Osteocyte (in vitro differentiated cells): ENCODE measurements at regions not wholly inside any gene's neighbourhood (a gene's known extent, or its start where the extent isn't known, plus 50 kb on each side); places are given as distances from the start of the nearest gene placed in this dataset.

Experiments
- DNase-seq: peaks from one replicate; pipeline ENCODE4 v3.0.0; 2021; ENCODE audit warnings: mixed read lengths; ENCODE audit not compliant: unreplicated experiment; ENCODE audit errors: extremely low spot score
- H3K27ac Mint-ChIP-seq: one replicate; pipeline ENCODE4 v1.8.0; 2021; ENCODE audit warnings: mild to moderate bottlenecking, mixed read lengths; ENCODE audit not compliant: unreplicated experiment
- H3K27me3 Mint-ChIP-seq: one replicate; pipeline ENCODE4 v1.8.0; 2021; ENCODE audit warnings: mixed read lengths; ENCODE audit not compliant: unreplicated experiment
- H3K36me3 Mint-ChIP-seq: one replicate; pipeline ENCODE4 v1.8.0; 2021; ENCODE audit warnings: mixed read lengths; ENCODE audit not compliant: unreplicated experiment
- H3K4me1 Mint-ChIP-seq: one replicate; pipeline ENCODE4 v1.8.0; 2021; ENCODE audit warnings: mixed read lengths; ENCODE audit not compliant: unreplicated experiment
- H3K4me3 Mint-ChIP-seq: one replicate; pipeline ENCODE4 v1.8.0; 2021; ENCODE audit warnings: mild to moderate bottlenecking, moderate library complexity, mixed read lengths; ENCODE audit not compliant: unreplicated experiment
- H3K9me3 Mint-ChIP-seq: one replicate; pipeline ENCODE4 v1.8.0; 2021; ENCODE audit warnings: mixed read lengths; ENCODE audit not compliant: unreplicated experiment
- TF ChIP-seq, protein P1 (sequence below): fragments of 200-600 bp; sonication (generic); IDR thresholded peaks from 2 replicates; pipeline ENCODE4 v1.5.0; 2021; ENCODE audit warnings: antibody characterized with exemption, mild to moderate bottlenecking, moderate library complexity

DNA sequence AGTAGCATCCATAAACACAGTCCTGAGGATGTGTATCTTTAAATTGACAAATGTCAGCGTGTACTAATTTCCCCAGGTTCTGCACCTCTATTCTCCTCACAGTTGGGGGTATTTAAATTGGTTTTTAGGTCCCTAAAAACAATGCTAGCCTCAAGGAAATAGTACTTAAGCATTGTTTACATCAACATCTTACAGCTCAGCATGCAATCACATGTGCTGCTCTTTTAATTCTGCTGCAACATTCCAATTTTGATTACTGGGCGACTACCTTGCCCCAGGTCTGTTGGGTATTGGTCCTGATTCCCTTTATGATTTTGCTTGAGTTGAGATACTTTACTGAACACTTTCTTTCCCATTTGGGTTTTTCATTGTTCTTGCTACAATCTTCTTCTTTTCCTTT is 616.6 kb downstream of the CCER1 start:
- Mint-ChIP-seq H3K9me3 (no peaks in the 10 kb centered on the region), H3K27ac (no peak overlapping the region)

GRCh38 chr12:90337018-90337417 is 618.0 kb downstream of the CCER1 start:
- DNase-seq = no peak
- H3K36me3 Mint-ChIP-seq = no peaks in the 10 kb centered on the region
- H3K4me1 Mint-ChIP-seq = no peaks in the 10 kb centered on the region
- H3K9me3 Mint-ChIP-seq = no peaks in the 10 kb centered on the region
- H3K4me3 Mint-ChIP-seq = no peak overlapping the region
- peaks cover 2% of the 10 kb centered on the region for H3K27me3 Mint-ChIP-seq
- TF ChIP-seq, protein P1, sequence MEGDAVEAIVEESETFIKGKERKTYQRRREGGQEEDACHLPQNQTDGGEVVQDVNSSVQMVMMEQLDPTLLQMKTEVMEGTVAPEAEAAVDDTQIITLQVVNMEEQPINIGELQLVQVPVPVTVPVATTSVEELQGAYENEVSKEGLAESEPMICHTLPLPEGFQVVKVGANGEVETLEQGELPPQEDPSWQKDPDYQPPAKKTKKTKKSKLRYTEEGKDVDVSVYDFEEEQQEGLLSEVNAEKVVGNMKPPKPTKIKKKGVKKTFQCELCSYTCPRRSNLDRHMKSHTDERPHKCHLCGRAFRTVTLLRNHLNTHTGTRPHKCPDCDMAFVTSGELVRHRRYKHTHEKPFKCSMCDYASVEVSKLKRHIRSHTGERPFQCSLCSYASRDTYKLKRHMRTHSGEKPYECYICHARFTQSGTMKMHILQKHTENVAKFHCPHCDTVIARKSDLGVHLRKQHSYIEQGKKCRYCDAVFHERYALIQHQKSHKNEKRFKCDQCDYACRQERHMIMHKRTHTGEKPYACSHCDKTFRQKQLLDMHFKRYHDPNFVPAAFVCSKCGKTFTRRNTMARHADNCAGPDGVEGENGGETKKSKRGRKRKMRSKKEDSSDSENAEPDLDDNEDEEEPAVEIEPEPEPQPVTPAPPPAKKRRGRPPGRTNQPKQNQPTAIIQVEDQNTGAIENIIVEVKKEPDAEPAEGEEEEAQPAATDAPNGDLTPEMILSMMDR = no peak
- H3K27ac Mint-ChIP-seq = no peak overlapping the region

More for the DNA sequence above, 616.6 kb downstream of the CCER1 start:
- TF ChIP-seq, protein P1 = no peak
- H3K4me1 Mint-ChIP-seq = no peaks in the 10 kb centered on the region
- H3K36me3 Mint-ChIP-seq = no peaks in the 10 kb centered on the region
- no peak for DNase-seq
- peaks cover 6% of the 10 kb centered on the region for H3K27me3 Mint-ChIP-seq
- H3K4me3 Mint-ChIP-seq = no peak overlapping the region

GRCh38 chr12:90335566-90335965 is 619.4 kb downstream of the CCER1 start:
- DNase-seq = no peak
- TF ChIP-seq, protein P1 = no peak
- Mint-ChIP-seq H3K27ac (no peak overlapping the region), H3K4me3 (no peak overlapping the region), H3K27me3 (peaks cover 2% of the 10 kb centered on the region), H3K36me3 (no peaks in the 10 kb centered on the region), H3K9me3 (no peaks in the 10 kb centered on the region), H3K4me1 (no peaks in the 10 kb centered on the region)

- Mint-ChIP-seq H3K27ac (no peak overlapping the region), H3K27me3 (peaks cover 2% of the 10 kb centered on the region), H3K36me3 (no peaks in the 10 kb centered on the region), H3K4me1 (no peaks in the 10 kb centered on the region), H3K9me3 (no peaks in the 10 kb centered on the region), H3K4me3 (no peak overlapping the region)
- TF ChIP-seq, protein P1 = no peak
- DNase-seq = no peak
Measured at GRCh38 chr12:90333939-90334338, 621.0 kb downstream of the CCER1 start.

GRCh38 chr12:90333424-90333823 is 621.6 kb downstream of the CCER1 start:
- Mint-ChIP-seq H3K4me3 (no peak overlapping the region), H3K27me3 (no peaks in the 10 kb centered on the region), H3K9me3 (no peaks in the 10 kb centered on the region), H3K27ac (no peak overlapping the region), H3K36me3 (no peaks in the 10 kb centered on the region), H3K4me1 (no peaks in the 10 kb centered on the region)
- no peak for DNase-seq
- TF ChIP-seq, protein P1 = no peak
